Peyer's patch (tissue), 4 donors: ENCODE measurements at regions not wholly inside any gene's neighbourhood (a gene's known extent, or its start where the extent isn't known, plus 50 kb on each side); places are given as distances from the start of the nearest gene placed in this dataset.

ENCODE experiments used
- DNase-seq, 3 donors: peaks; one replicate each; pipeline ENCODE4 v3.0.0-alpha.2; 2017 to 2019
- H3K27ac ChIP-seq, 4 donors: fragments of 200-600 bp; sonication (generic); one replicate each; pipeline ENCODE4 v1.5.1; 2016 to 2019
- H3K27me3 ChIP-seq, 2 donors: fragments of 200-600 bp; sonication (generic); one replicate each; pipeline ENCODE4 v1.5.1; 2019
- H3K36me3 ChIP-seq, 3 donors: fragments of 200-600 bp; sonication (generic); one replicate each; pipeline ENCODE4 v1.5.1; 2016 to 2019
- H3K4me1 ChIP-seq, 4 donors: fragments of 200-600 bp; sonication (generic); one replicate each; pipeline ENCODE4 v1.5.1; 2016 to 2019
- H3K4me3 ChIP-seq, 4 donors: fragments of 200-600 bp; sonication (generic); 1 replicate in 3 of 4; 2 replicates in 1 of 4; pipeline ENCODE4 v1.5.1; 2016 to 2019; ENCODE audit warnings: mild to moderate bottlenecking in 1 of 4
- H3K9me3 ChIP-seq, 4 donors: fragments of 200-600 bp; sonication (generic); one replicate each; pipeline ENCODE4 v1.5.1; 2016 to 2019; ENCODE audit warnings: mild to moderate bottlenecking in 1 of 4
- POLR2A ChIP-seq, 2 donors: fragments of 450-650 bp; IDR thresholded peaks; one replicate each; pipeline ENCODE4 v1.5.1; 2017; ENCODE audit warnings: antibody characterized with exemption in 2 of 2, mild to moderate bottlenecking in 2 of 2, moderate library complexity in 2 of 2
- TF ChIP-seq, protein P1 (sequence below), 6 experiments: fragments of 450-650 bp in 4 of 6; fragments of 200-600 bp in 2 of 6; sonication (generic) in 1 of 6; IDR thresholded peaks; one replicate each; pipeline ENCODE4 v1.5.1; 2017 to 2019; ENCODE audit warnings: antibody characterized with exemption in 6 of 6, mild to moderate bottlenecking in 3 of 6, moderate library complexity in 1 of 6

DNA sequence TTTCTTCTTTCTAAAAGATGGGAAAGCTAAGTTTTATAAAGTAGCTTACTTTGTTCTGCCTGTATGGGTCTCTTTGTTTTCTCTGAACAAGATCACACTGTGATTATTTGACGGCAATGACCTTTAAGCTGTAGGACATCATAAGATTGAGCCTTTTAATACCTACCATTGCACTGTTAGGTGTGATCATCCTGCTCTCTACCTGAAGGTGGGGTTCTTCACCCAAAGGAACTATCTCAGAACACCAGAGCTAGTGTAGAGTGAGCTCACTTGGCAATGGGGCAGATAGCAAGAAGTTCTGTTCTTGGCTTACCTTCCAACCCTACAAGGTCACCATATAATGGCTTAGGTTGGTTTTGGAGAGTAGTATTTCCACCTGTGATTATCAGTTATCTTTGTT lies 200.2 kb downstream of the SPATA31D1 start:
- no peak for DNase-seq
- H3K9me3 ChIP-seq: no peaks in the 10 kb centered on the region
- H3K4me1 ChIP-seq: no peaks in the 10 kb centered on the region
- TF ChIP-seq, protein P1, sequence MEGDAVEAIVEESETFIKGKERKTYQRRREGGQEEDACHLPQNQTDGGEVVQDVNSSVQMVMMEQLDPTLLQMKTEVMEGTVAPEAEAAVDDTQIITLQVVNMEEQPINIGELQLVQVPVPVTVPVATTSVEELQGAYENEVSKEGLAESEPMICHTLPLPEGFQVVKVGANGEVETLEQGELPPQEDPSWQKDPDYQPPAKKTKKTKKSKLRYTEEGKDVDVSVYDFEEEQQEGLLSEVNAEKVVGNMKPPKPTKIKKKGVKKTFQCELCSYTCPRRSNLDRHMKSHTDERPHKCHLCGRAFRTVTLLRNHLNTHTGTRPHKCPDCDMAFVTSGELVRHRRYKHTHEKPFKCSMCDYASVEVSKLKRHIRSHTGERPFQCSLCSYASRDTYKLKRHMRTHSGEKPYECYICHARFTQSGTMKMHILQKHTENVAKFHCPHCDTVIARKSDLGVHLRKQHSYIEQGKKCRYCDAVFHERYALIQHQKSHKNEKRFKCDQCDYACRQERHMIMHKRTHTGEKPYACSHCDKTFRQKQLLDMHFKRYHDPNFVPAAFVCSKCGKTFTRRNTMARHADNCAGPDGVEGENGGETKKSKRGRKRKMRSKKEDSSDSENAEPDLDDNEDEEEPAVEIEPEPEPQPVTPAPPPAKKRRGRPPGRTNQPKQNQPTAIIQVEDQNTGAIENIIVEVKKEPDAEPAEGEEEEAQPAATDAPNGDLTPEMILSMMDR (IDR thresholded peaks at IDR 0.05): no peak
- no peaks in the 10 kb centered on the region for H3K27me3 ChIP-seq
- no peak overlapping the region for H3K4me3 ChIP-seq
- H3K36me3 ChIP-seq: no peaks in the 10 kb centered on the region
- H3K27ac ChIP-seq: no peak overlapping the region

DNA sequence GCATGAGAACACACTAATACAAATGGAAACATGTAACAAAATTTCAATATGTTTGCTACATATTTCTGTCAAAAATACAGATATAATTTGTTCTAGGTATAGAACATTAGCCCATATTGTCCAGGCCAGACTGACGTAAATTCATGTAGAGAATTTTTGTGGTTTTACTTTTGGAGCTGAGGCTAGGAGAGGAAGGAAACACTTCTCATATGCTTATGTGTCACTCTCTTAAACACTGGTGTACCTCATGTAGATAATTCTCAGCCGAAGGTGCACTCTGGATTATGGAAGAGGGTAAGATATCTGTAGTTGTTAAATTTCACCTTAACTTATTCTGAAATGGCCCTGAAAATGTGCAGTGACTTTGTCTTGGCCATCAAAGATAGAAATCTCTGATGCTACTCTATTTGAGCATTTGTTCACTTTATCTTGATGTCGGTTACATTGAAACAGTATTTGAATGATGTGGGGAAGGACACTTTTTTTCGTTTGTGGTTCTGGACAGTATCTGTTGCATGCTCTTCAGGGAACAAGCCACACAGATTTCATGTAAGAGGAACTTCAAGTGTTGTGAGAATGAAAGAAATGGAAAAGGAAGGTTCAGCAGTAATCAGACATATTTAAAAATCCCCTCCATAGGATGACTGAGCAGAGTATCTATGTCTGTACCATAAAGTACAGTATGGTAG lies 202.7 kb downstream of the SPATA31D1 start:
- DNase-seq: no peak
- Histone ChIP-seq H3K36me3 (no peaks in the 10 kb centered on the region), H3K27ac (no peak overlapping the region), H3K4me3 (no peak overlapping the region), H3K4me1 (no peaks in the 10 kb centered on the region), H3K9me3 (no peaks in the 10 kb centered on the region), H3K27me3 (no peaks in the 10 kb centered on the region)
- TF ChIP-seq POLR2A (IDR thresholded peaks at IDR 0.05): no peak
- TF ChIP-seq, protein P1 (IDR thresholded peaks at IDR 0.05): no peak

DNA sequence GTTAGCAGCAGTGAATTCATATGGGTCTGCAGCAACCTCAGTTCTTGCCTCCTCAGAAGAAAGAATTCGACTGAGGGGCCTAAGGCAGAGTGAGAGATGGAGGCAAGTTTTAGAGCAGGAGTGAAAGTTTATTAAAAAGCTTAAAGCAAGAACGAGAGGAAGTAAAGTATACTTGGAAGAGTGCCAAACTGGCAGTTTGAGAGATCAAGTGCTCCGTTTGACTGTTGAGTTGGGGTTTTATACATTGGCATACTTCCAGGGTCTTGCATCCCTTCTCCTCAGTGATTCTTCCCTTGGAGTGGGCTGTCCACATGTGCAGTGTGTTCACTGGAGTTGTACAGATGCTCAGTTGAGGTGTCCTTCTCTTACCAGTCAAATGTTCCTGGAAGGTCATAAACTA lies 203.6 kb downstream of the SPATA31D1 start:
- TF ChIP-seq POLR2A (IDR thresholded peaks at IDR 0.05): no peak
- TF ChIP-seq, protein P1 (IDR thresholded peaks at IDR 0.05): no peak
- no peaks in the 10 kb centered on the region for H3K36me3 ChIP-seq
- no peaks in the 10 kb centered on the region for H3K4me1 ChIP-seq
- no peaks in the 10 kb centered on the region for H3K27me3 ChIP-seq
- DNase-seq: no peak
- H3K27ac ChIP-seq: no peak overlapping the region
- H3K4me3 ChIP-seq: no peak overlapping the region
- no peaks in the 10 kb centered on the region for H3K9me3 ChIP-seq

DNA sequence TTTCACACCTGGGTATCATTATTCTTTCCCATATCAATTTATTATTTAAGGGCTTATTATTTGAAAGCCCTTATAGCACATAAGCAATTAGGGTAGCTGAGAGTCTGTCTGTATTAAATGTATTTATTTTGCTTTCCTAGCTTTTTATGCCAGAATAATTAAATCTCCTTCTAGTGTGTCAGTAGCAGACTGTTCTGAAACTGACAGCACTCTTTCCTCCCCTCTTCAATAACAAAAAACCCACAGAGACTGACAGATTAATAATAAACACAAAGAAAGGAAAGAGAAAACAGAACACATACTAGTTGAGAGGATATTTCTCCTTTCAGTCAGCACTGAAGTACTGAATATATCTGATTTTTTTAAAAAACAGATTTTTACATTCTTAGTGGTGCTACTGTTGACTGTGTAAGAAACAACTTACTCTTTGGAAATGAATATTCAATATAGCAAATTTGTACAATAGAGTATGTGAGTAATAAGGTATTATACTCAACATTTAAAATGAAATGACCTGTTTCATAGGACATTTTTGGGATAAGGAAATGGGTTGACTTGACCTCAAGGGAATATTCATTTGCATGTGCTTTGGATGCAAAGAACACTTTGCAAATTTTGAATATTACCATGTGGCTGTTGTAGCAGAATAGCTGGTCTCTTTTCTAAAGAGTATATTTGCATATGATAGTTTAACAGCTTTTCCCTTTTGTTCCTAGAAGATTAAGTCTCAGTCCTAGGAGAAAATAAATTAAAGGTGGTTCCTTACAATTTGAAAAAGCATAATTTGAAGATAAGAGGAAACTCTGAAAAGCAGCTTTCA lies 208.3 kb downstream of the SPATA31D1 start:
- Histone ChIP-seq H3K9me3 (no peaks in the 10 kb centered on the region), H3K4me3 (no peak overlapping the region)
- no peak for DNase-seq

DNA sequence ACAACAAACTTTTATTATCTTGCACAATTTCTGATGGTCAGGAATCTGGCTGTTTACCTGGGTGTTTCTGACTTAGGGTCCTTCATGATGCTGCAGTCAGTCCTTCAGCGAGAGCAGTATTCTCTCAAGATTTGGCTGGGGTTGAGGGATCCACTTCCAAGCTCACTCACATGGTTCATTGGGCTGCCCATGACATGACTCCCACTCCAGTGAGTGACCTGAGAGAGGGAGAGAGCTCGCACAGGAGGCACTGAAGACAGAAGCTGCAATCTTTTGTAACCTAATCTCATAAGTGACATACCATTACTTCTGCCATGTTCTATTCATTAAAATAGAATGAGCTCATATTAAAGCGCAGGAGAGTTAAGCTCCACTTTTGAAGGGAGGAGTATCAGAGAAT lies 212.6 kb downstream of the SPATA31D1 start:
- no peak overlapping the region for H3K4me3 ChIP-seq
- H3K27me3 ChIP-seq: no peaks in the 10 kb centered on the region

More for the DNA sequence above, 208.3 kb downstream of the SPATA31D1 start:
- Histone ChIP-seq H3K27ac (no peak overlapping the region), H3K27me3 (no peaks in the 10 kb centered on the region), H3K36me3 (no peaks in the 10 kb centered on the region), H3K4me1 (no peaks in the 10 kb centered on the region)
- TF ChIP-seq POLR2A (IDR thresholded peaks at IDR 0.05): no peak

DNA sequence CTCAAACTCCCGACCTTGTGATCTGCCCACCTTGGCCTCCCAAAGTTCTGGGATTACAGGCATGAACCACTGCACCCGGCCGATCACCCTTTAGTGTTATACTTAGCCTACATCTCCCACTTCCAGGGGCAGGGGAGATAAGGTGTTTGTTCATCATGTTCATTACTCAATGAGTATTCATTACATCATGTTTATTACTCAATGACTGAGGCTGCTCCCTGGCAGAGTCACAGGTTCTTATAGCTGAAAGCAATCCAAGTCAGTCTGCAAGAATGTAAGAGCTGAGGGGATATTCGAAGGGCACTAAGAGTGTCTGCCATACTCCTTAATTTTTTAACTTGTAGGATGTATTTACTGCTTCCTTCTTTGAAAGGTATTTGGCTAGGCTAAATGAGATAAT lies 214.2 kb downstream of the SPATA31D1 start:
- TF ChIP-seq, protein P1 (IDR thresholded peaks at IDR 0.05): no peak
- Histone ChIP-seq H3K4me3 (no peak overlapping the region), H3K9me3 (no peaks in the 10 kb centered on the region), H3K4me1 (no peaks in the 10 kb centered on the region), H3K36me3 (no peaks in the 10 kb centered on the region), H3K27ac (no peak overlapping the region), H3K27me3 (no peaks in the 10 kb centered on the region)
- no peak for DNase-seq

More for the DNA sequence above, 212.6 kb downstream of the SPATA31D1 start:
- no peak overlapping the region for H3K27ac ChIP-seq
- no peaks in the 10 kb centered on the region for H3K9me3 ChIP-seq
- no peaks in the 10 kb centered on the region for H3K4me1 ChIP-seq
- H3K36me3 ChIP-seq: no peaks in the 10 kb centered on the region
- no peak for DNase-seq
- no peak for TF ChIP-seq POLR2A (IDR thresholded peaks at IDR 0.05)
- TF ChIP-seq, protein P1 (IDR thresholded peaks at IDR 0.05): no peak
